HUES6 (cell line): ENCODE measurements at regions not wholly inside any gene's neighbourhood (a gene's known extent, or its start where the extent isn't known, plus 50 kb on each side); places are given as distances from the start of the nearest gene placed in this dataset.

Source experiments
- H3K27ac ChIP-seq: 2 replicates; pipeline ENCODE4 v1.7.0; 2013; ENCODE audit warnings: low read depth, mild to moderate bottlenecking, low read length, inconsistent platforms
- H3K27me3 ChIP-seq: 2 replicates; pipeline ENCODE4 v1.6.1; 2013; ENCODE audit warnings: low read length; ENCODE audit not compliant: control insufficient read depth, insufficient read depth
- H3K36me3 ChIP-seq: 2 replicates; pipeline ENCODE4 v1.6.1; 2013; ENCODE audit warnings: low read length; ENCODE audit not compliant: control insufficient read depth, insufficient read depth
- H3K4me1 ChIP-seq: 2 replicates; pipeline ENCODE4 v1.6.1; 2013; ENCODE audit warnings: low read length; ENCODE audit not compliant: control insufficient read depth, insufficient read depth
- H3K4me3 ChIP-seq: 2 replicates; pipeline ENCODE4 v1.5.1; 2013; ENCODE audit warnings: low read depth, low read length
- H3K9ac ChIP-seq: one replicate; pipeline ENCODE4 v1.6.1; 2013; ENCODE audit warnings: mild to moderate bottlenecking, low read length
- H3K9me3 ChIP-seq: 2 replicates; pipeline ENCODE4 v1.6.1; 2013; ENCODE audit warnings: low read depth, low read length; ENCODE audit not compliant: control insufficient read depth, insufficient read depth

DNA sequence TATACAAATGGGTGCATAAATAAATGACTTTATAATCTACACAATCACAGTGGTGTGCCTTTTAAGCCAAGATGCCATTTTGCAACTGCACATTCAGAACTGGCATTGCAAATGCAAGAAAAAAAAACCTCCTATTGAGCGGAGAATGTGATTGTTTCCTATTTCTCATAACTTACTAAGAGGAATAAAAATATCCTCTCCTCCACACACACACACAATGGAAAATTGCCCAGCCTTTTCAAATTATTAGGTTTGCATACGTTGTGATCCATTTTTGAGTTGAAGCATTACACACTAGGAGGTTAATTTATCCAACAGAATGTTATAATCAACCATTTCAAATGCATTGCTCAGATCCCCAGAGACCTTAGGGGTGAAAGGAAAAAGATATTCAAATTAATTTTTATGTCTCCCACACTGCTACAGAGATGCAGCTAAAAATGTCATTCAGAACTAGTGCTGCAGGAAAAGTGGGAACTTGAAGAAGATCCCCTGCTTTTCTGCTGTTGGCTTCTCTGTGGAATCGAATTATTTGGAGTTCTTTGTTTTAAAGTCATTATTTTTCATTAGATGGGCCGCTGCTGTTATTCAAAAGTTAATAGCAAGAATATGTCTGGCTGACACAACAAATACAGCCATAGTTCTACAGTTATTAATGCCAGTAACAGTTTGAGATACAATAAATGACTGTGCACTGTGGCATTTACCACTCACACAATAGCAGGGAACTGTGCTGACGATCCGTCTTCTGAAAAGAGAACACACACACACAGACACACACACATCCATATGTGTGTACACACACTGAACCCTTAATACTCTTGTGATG, 299.9 kb upstream of the ANO5 start:
- H3K36me3 ChIP-seq, result no peaks in the 10 kb centered on the region
- H3K27ac ChIP-seq, result no peak overlapping the region
- no peaks in the 10 kb centered on the region for H3K4me1 ChIP-seq

DNA sequence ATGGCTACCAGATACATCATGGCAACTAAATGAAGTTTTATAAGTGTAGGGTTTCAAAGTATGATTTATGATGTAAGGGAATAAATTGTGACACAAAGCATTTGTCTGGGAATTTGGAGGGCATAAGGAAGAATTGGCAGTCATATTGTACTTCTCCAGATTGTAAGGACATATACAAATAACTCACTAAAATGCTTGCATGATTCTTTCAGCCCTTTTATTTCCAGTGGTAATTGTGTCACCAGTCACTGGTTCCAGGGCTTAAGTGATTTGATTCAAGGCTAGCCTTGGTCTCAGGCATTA, 299.4 kb upstream of the ANO5 start:
- Histone ChIP-seq H3K27ac (no peak overlapping the region), H3K4me1 (no peaks in the 10 kb centered on the region), H3K4me3 (no peak overlapping the region), H3K36me3 (no peaks in the 10 kb centered on the region), H3K27me3 (no peaks in the 10 kb centered on the region), H3K9me3 (no peaks in the 10 kb centered on the region), H3K9ac (no peak overlapping the region)

More for the DNA sequence above, 299.9 kb upstream of the ANO5 start:
- Histone ChIP-seq H3K27me3 (no peaks in the 10 kb centered on the region), H3K9me3 (no peaks in the 10 kb centered on the region), H3K9ac (no peak overlapping the region), H3K4me3 (no peak overlapping the region)

GRCh38 chr11:21894492-21894891, 298.4 kb upstream of the ANO5 start:
- Histone ChIP-seq H3K9me3 (no peaks in the 10 kb centered on the region), H3K4me1 (no peaks in the 10 kb centered on the region), H3K9ac (no peak overlapping the region), H3K27me3 (no peaks in the 10 kb centered on the region), H3K36me3 (no peaks in the 10 kb centered on the region), H3K27ac (no peak overlapping the region), H3K4me3 (no peak overlapping the region)

DNA sequence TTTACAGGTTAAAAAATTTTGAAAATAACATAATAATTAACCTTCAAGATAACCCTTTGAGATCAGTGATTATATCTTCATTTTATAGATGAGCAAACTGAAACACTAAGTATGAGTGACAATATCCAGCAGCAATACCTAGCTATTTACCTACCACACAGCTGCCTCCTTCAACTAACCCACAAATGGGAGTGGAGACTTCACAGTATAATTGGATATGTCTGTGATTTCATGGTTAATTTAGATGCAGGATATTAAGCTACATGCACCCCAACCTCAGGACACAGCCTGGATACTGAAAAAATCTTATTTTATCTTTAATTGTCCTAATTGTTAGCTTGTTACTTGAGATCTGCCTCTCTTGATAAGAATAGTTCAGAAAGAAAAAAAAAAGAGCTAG, 297.2 kb upstream of the ANO5 start:
- H3K36me3 ChIP-seq, result no peaks in the 10 kb centered on the region
- no peak overlapping the region for H3K27ac ChIP-seq
- H3K27me3 ChIP-seq, result no peaks in the 10 kb centered on the region
- no peak overlapping the region for H3K9ac ChIP-seq
- no peak overlapping the region for H3K4me3 ChIP-seq
- H3K4me1 ChIP-seq, result no peaks in the 10 kb centered on the region
- H3K9me3 ChIP-seq, result no peaks in the 10 kb centered on the region

DNA sequence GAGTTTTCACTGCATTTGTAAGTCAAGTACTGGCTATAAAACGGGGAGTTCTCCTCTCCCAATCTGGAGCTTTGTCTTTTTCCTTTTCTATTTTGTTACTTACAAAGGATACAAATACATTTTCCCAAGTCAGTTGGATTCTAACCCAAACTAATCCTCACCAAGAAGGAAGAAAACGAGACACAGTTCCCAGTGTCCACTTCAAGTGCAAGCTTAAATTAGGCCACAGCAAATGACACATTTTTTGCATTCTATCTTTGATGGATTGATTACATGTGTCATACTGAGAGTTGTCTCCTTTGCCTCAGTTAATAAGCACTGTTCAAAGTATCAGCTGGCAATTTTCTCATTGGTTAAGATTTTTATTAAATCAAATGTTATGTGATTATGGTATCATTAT, 296.7 kb upstream of the ANO5 start:
- Histone ChIP-seq H3K4me1 (no peaks in the 10 kb centered on the region), H3K9me3 (no peaks in the 10 kb centered on the region), H3K27me3 (no peaks in the 10 kb centered on the region), H3K9ac (no peak overlapping the region), H3K4me3 (no peak overlapping the region), H3K36me3 (no peaks in the 10 kb centered on the region), H3K27ac (no peak overlapping the region)

- H3K9me3 ChIP-seq, result no peaks in the 10 kb centered on the region
- H3K4me3 ChIP-seq, result no peak overlapping the region
- H3K27me3 ChIP-seq, result no peaks in the 10 kb centered on the region
- no peak overlapping the region for H3K27ac ChIP-seq
- H3K36me3 ChIP-seq, result no peaks in the 10 kb centered on the region
- no peak overlapping the region for H3K9ac ChIP-seq
- H3K4me1 ChIP-seq, result no peaks in the 10 kb centered on the region
Measured at GRCh38 chr11:21896746-21897602, 295.9 kb upstream of the ANO5 start.

- no peak overlapping the region for H3K27ac ChIP-seq
- no peak overlapping the region for H3K4me3 ChIP-seq
Measured at GRCh38 chr11:21897752-21898151, 295.1 kb upstream of the ANO5 start.

DNA sequence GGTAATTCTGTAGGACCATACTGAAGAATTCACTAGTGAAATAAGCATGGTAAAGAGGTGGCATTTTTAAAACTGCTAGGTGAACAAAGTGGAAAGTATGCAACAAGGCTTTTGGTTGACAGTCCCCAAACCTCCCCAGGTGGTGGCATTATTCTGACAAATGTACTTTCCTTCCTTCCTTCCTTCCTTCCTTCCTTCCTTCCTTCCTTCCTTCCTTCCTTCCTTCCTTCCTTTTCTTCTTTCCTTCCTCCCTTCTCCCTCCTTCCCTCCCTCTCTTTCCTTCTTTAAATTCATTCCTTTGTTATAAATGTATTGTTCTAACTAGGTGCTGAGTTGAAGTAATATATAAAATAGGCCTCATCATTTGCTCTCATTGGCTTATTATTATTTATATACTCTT, 284.7 kb upstream of the ANO5 start:
- Histone ChIP-seq H3K4me1 (no peaks in the 10 kb centered on the region), H3K9ac (no peak overlapping the region), H3K36me3 (no peaks in the 10 kb centered on the region), H3K27ac (no peak overlapping the region), H3K9me3 (no peaks in the 10 kb centered on the region), H3K27me3 (no peaks in the 10 kb centered on the region), H3K4me3 (no peak overlapping the region)

More at GRCh38 chr11:21897752-21898151, 295.1 kb upstream of the ANO5 start:
- Histone ChIP-seq H3K27me3 (no peaks in the 10 kb centered on the region), H3K36me3 (no peaks in the 10 kb centered on the region), H3K4me1 (no peaks in the 10 kb centered on the region), H3K9me3 (no peaks in the 10 kb centered on the region), H3K9ac (no peak overlapping the region)

- Histone ChIP-seq H3K9me3 (no peaks in the 10 kb centered on the region), H3K36me3 (no peaks in the 10 kb centered on the region), H3K27ac (no peak overlapping the region), H3K4me3 (no peak overlapping the region), H3K9ac (no peak overlapping the region), H3K4me1 (no peaks in the 10 kb centered on the region), H3K27me3 (no peaks in the 10 kb centered on the region)
Measured at GRCh38 chr11:21909145-21909544, 283.7 kb upstream of the ANO5 start.

DNA sequence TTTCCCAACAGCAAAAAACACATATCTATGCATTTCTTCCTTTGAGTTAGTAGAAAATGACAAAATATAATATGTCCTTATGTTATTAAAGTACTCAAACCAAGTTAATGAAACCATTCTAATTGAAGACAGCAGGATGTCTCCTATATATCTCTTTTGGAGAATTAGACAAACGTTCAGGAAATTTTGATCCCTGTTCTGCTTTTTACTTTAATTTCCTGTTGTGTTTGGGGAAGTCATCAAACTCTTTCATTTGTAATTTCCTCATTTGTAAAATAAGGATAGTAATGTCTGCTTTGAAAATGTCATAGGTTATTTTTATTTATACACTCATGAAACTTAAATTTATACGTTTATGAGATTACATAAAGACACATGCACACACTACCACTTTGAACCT, 281.8 kb upstream of the ANO5 start:
- H3K27ac ChIP-seq, result no peak overlapping the region

GRCh38 chr11:21912285-21912684, 280.6 kb upstream of the ANO5 start:
- H3K4me3 ChIP-seq, result no peak overlapping the region

More for the DNA sequence above, 281.8 kb upstream of the ANO5 start:
- no peaks in the 10 kb centered on the region for H3K4me1 ChIP-seq
- H3K9me3 ChIP-seq, result peaks cover 4% of the 10 kb centered on the region; the same call in 1 of the 2 replicates
- no peak overlapping the region for H3K4me3 ChIP-seq
- no peaks in the 10 kb centered on the region for H3K27me3 ChIP-seq
- H3K9ac ChIP-seq, result no peak overlapping the region
- H3K36me3 ChIP-seq, result no peaks in the 10 kb centered on the region

More at GRCh38 chr11:21912285-21912684, 280.6 kb upstream of the ANO5 start:
- Histone ChIP-seq H3K9me3 (peaks cover 4% of the 10 kb centered on the region; the same call in 1 of the 2 replicates), H3K9ac (no peak overlapping the region), H3K27ac (no peak overlapping the region), H3K36me3 (no peaks in the 10 kb centered on the region), H3K4me1 (no peaks in the 10 kb centered on the region), H3K27me3 (no peaks in the 10 kb centered on the region)
